Panc1 (cell line): ENCODE measurements at regions not wholly inside any gene's neighbourhood (a gene's known extent, or its start where the extent isn't known, plus 50 kb on each side); places are given as distances from the start of the nearest gene placed in this dataset.

ENCODE experiments used
- ATAC-seq: fragments of 200-7000 bp; cut with Tn5 transposase; 2 replicates; pipeline ENCODE4 v1.9.1; 2020; ENCODE audit warnings: mild to moderate bottlenecking, moderate library complexity
- BruUV-seq: library from RNA; stranded (reverse); fragments of 400-500 nt; replicated peaks from 2 replicates; lab custom pipeline; 2021; lab: Mats Ljungman, UMichigan
- CTCF ChIA-PET: fragments of 300-600 bp; sonication (Branson Sonifier 250); formaldehyde crosslinking; loops from one replicate; lab custom pipeline; 2022; ENCODE audit warnings: antibody characterized with exemption; lab: Charles Lee
- POLR2A ChIA-PET: fragments of 300-600 bp; sonication (Branson Sonifier 250); formaldehyde crosslinking; loops from one replicate; lab custom pipeline; 2022; ENCODE audit warnings: antibody characterized with exemption; lab: Charles Lee
- DNase-seq: peaks from one replicate; pipeline ENCODE4 v3.0.0-alpha.2; 2010; ENCODE audit warnings: low read depth, low spot score
- H3K27ac ChIP-seq: 2 replicates; pipeline ENCODE4 v1.5.1; 2011; ENCODE audit warnings: mild to moderate bottlenecking, low read length, inconsistent platforms
- H3K27me3 ChIP-seq: fragments of 200-500 bp; sonication (Bioruptor generic); 2 replicates; pipeline ENCODE4 v1.6.0; 2014; ENCODE audit warnings: low read length, inconsistent platforms; ENCODE audit not compliant: control insufficient read depth, insufficient read depth
- H3K36me3 ChIP-seq: fragments of 200-500 bp; sonication (Bioruptor generic); 2 replicates; pipeline ENCODE4 v1.5.1; 2014; ENCODE audit warnings: inconsistent platforms, mild to moderate bottlenecking, low read length, moderate library complexity; ENCODE audit not compliant: control insufficient read depth, insufficient read depth
- H3K4me1 ChIP-seq: 2 replicates; pipeline ENCODE4 v1.5.1; 2011; ENCODE audit warnings: inconsistent platforms, mild to moderate bottlenecking, low read length, moderate library complexity; ENCODE audit not compliant: control insufficient read depth, insufficient read depth
- H3K4me3 ChIP-seq, 2 experiments: 2 replicates each; pipeline ENCODE4 v1.5.1; 2011 to 2012; ENCODE audit warnings: low read depth in 2 of 2, low read length in 2 of 2, mild to moderate bottlenecking in 2 of 2, inconsistent platforms in 1 of 2, moderate library complexity in 1 of 2
- H3K9me3 ChIP-seq: fragments of 200-500 bp; sonication (Bioruptor generic); 2 replicates; pipeline ENCODE4 v1.5.1; 2014; ENCODE audit warnings: low read depth, mild to moderate bottlenecking, inconsistent platforms, low read length, moderate library complexity; ENCODE audit not compliant: control insufficient read depth, insufficient read depth
- CTCF ChIP-seq: fragments of 450-650 bp; IDR thresholded peaks from 2 replicates; pipeline ENCODE4 v1.5.1; 2017; ENCODE audit warnings: mild to moderate bottlenecking
- POLR2AphosphoS5 ChIP-seq: IDR thresholded peaks from 2 replicates; pipeline ENCODE4 v1.6.1; 2012; ENCODE audit warnings: mild to moderate bottlenecking, low read depth, low read length, moderate library complexity
- REST ChIP-seq, 2 experiments: IDR thresholded peaks; 2 replicates each; pipeline ENCODE4 v1.6.1; 2011 to 2012; ENCODE audit warnings: low read depth in 2 of 2, control low read depth in 1 of 2, low read length in 1 of 2, mild to moderate bottlenecking in 1 of 2, moderate library complexity in 1 of 2; ENCODE audit not compliant: insufficient read depth in 1 of 2
- SIN3A ChIP-seq: IDR thresholded peaks from 2 replicates; pipeline ENCODE4 v1.6.1; 2012; ENCODE audit warnings: low read depth, mild to moderate bottlenecking, low read length, moderate library complexity, borderline replicate concordance; ENCODE audit not compliant: insufficient read depth
- TCF7L2 ChIP-seq: IDR thresholded peaks from 2 replicates; pipeline ENCODE4 v1.6.1; 2011; ENCODE audit warnings: mild to moderate bottlenecking, low read depth, low read length, inconsistent platforms
- in situ Hi-C: cut with HindIII; loops from 2 replicates; pipeline ENCODE4 v1.10.0; 2016; ENCODE audit warnings: low sequenced_read_pairs, low pct_unique_long_range_greater_than_20kb
- intact Hi-C: fragments of 100-400 bp; cut with micrococcal nuclease; formaldehyde crosslinking; loops from one replicate; pipeline ENCODE4 v1.10.0; 2022; ENCODE audit not compliant: unreplicated experiment

- no TSS peak for BruUV-seq
- no peak for ATAC-seq
- intact Hi-C loops (no loop called here), in situ Hi-C loops (no loop called here)
- no peak for DNase-seq
- H3K27me3 ChIP-seq: no peaks in the 10 kb centered on the region
- H3K9me3 ChIP-seq: no peaks in the 10 kb centered on the region
- no peaks in the 10 kb centered on the region for H3K4me1 ChIP-seq
- no peak overlapping the region for H3K4me3 ChIP-seq
- CTCF ChIA-PET: no interaction called here
- no peak overlapping the region for H3K27ac ChIP-seq
- no peak for TF ChIP-seq TCF7L2
- no peak for TF ChIP-seq SIN3A
- no peak for TF ChIP-seq POLR2AphosphoS5
- no peak for TF ChIP-seq REST (IDR thresholded peaks at IDR 0.05; ENCODE audit: insufficient read depth in 1 of 2, low read depth in 2 of 2, low read length in 1 of 2)
- no peak for TF ChIP-seq CTCF
- POLR2A ChIA-PET: no interaction called here
- H3K36me3 ChIP-seq: no peaks in the 10 kb centered on the region
Observed at GRCh38 chr14:97250931-97251330, 453.7 kb downstream of the VRK1 start.

GRCh38 chr14:97251491-97252155 lies 454.4 kb downstream of the VRK1 start:
- H3K27ac ChIP-seq: no peak overlapping the region
- H3K4me1 ChIP-seq: no peaks in the 10 kb centered on the region
- no peak for TF ChIP-seq SIN3A
- no peak for TF ChIP-seq CTCF
- TF ChIP-seq TCF7L2: no peak
- TF ChIP-seq REST (IDR thresholded peaks at IDR 0.05; ENCODE audit: insufficient read depth in 1 of 2, low read depth in 2 of 2, low read length in 1 of 2): no peak
- no peak for TF ChIP-seq POLR2AphosphoS5
- ChIA-PET CTCF (no interaction called here), POLR2A (no interaction called here)
- no peaks in the 10 kb centered on the region for H3K36me3 ChIP-seq
- in situ Hi-C loops (no loop called here), intact Hi-C loops (no loop called here)
- no peak for DNase-seq
- no peak for ATAC-seq
- no peaks in the 10 kb centered on the region for H3K27me3 ChIP-seq
- H3K4me3 ChIP-seq: no peak overlapping the region
- no TSS peak for BruUV-seq
- no peaks in the 10 kb centered on the region for H3K9me3 ChIP-seq
